Glomerular visceral epithelial cell (primary cell): ENCODE measurements at regions not wholly inside any gene's neighbourhood (a gene's known extent, or its start where the extent isn't known, plus 50 kb on each side); places are given as distances from the start of the nearest gene placed in this dataset.

Experiments
- DNase-seq: peaks from one replicate; pipeline ENCODE4 v3.0.0-alpha.2; 2016; ENCODE audit errors: extremely low spot score

- DNase-seq: no peak
Measured at GRCh38 chr11:92533657-92534335, 309.2 kb downstream of the FAT3 start.

- DNase-seq: no peak
Measured at GRCh38 chr11:92536883-92537282, 312.3 kb downstream of the FAT3 start.

- no peak for DNase-seq
Measured at GRCh38 chr11:92540096-92540495, 315.5 kb downstream of the FAT3 start.

GRCh38 chr11:92545906-92546471 lies 321.4 kb downstream of the FAT3 start:
- no peak for DNase-seq

- no peak for DNase-seq
Measured at GRCh38 chr11:92546603-92547002, 322.0 kb downstream of the FAT3 start.

GRCh38 chr11:92550411-92550810 lies 325.8 kb downstream of the FAT3 start:
- DNase-seq: no peak

GRCh38 chr11:92550871-92551270 lies 326.3 kb downstream of the FAT3 start:
- no peak for DNase-seq

GRCh38 chr11:92552942-92553341 lies 328.3 kb downstream of the FAT3 start:
- DNase-seq: peak; percentile 5

- no peak for DNase-seq
Measured at GRCh38 chr11:92554688-92555087, 330.1 kb downstream of the FAT3 start.

- DNase-seq: peak; percentile 15
Measured at GRCh38 chr11:92556431-92556830, 331.8 kb downstream of the FAT3 start.

GRCh38 chr11:92557879-92558278 lies 333.3 kb downstream of the FAT3 start:
- DNase-seq: no peak

- no peak for DNase-seq
Measured at GRCh38 chr11:92558323-92558722, 333.7 kb downstream of the FAT3 start.

GRCh38 chr11:92569726-92570125 lies 345.1 kb downstream of the FAT3 start:
- DNase-seq: no peak

GRCh38 chr11:92572559-92572958 lies 347.9 kb downstream of the FAT3 start:
- no peak for DNase-seq

GRCh38 chr11:92576315-92576714 lies 351.7 kb downstream of the FAT3 start:
- no peak for DNase-seq

GRCh38 chr11:92580908-92581307 lies 356.3 kb downstream of the FAT3 start:
- no peak for DNase-seq

- DNase-seq: no peak
Measured at GRCh38 chr11:92588393-92588792, 363.8 kb downstream of the FAT3 start.

- no peak for DNase-seq
Measured at GRCh38 chr11:92589512-92589911, 364.9 kb downstream of the FAT3 start.

- no peak for DNase-seq
Measured at GRCh38 chr11:92591521-92591920, 366.9 kb downstream of the FAT3 start.

- DNase-seq: no peak
Measured at GRCh38 chr11:92594251-92594650, 369.6 kb downstream of the FAT3 start.

- DNase-seq: no peak
Measured at GRCh38 chr11:92595052-92595451, 370.4 kb downstream of the FAT3 start.

- DNase-seq: peak; percentile 40
Measured at GRCh38 chr11:92596596-92597317, 372.1 kb downstream of the FAT3 start.

- DNase-seq: no peak
Measured at GRCh38 chr11:92601048-92601447, 368.4 kb upstream of the MTNR1B start.
